H9 (cell line): ENCODE measurements at regions not wholly inside any gene's neighbourhood (a gene's known extent, or its start where the extent isn't known, plus 50 kb on each side); places are given as distances from the start of the nearest gene placed in this dataset.

Source experiments
- DNase-seq: peaks from one replicate; pipeline ENCODE4 v3.0.0-alpha.2; 2017
- H2AFZ ChIP-seq: one replicate; pipeline ENCODE4 v1.6.1; 2013; ENCODE audit warnings: mild to moderate bottlenecking, low read length, control low read depth, moderate library complexity
- H2AK5ac ChIP-seq: 2 replicates; pipeline ENCODE4 v1.6.1; 2013; ENCODE audit warnings: low read length, control low read depth, mixed read lengths; ENCODE audit not compliant: insufficient read length
- H2BK120ac ChIP-seq: one replicate; pipeline ENCODE4 v1.6.1; 2013; ENCODE audit warnings: low read depth, mild to moderate bottlenecking, low read length, control low read depth, inconsistent platforms; ENCODE audit not compliant: poor library complexity, severe bottlenecking
- H2BK12ac ChIP-seq: 2 replicates; pipeline ENCODE4 v1.6.1; 2013; ENCODE audit warnings: low read length, control low read depth, mixed read lengths, low read depth; ENCODE audit not compliant: insufficient read length
- H2BK15ac ChIP-seq: 2 replicates; pipeline ENCODE4 v1.6.1; 2013; ENCODE audit warnings: low read depth, low read length, control low read depth
- H2BK20ac ChIP-seq: one replicate; pipeline ENCODE4 v1.6.1; 2013; ENCODE audit warnings: low read depth, mild to moderate bottlenecking, low read length, control low read depth, inconsistent platforms; ENCODE audit not compliant: poor library complexity, severe bottlenecking
- H2BK5ac ChIP-seq: 2 replicates; pipeline ENCODE4 v1.6.1; 2013; ENCODE audit warnings: low read length, control low read depth, mixed read lengths; ENCODE audit not compliant: insufficient read length
- H3K14ac ChIP-seq: 2 replicates; pipeline ENCODE4 v1.6.1; 2013; ENCODE audit warnings: low read length, control low read depth; ENCODE audit not compliant: insufficient read depth
- H3K18ac ChIP-seq: 2 replicates; pipeline ENCODE4 v1.6.1; 2013; ENCODE audit warnings: low read depth, mild to moderate bottlenecking, mixed read lengths, low read length, control low read depth; ENCODE audit not compliant: insufficient read length
- H3K23ac ChIP-seq: 2 replicates; pipeline ENCODE4 v1.6.1; 2013; ENCODE audit warnings: low read length, control low read depth, mixed read lengths, low read depth; ENCODE audit not compliant: insufficient read length
- H3K23me2 ChIP-seq: 2 replicates; pipeline ENCODE4 v1.6.1; 2013; ENCODE audit warnings: low read depth, mild to moderate bottlenecking, mixed read lengths, low read length, control low read depth; ENCODE audit not compliant: insufficient read length, poor library complexity, severe bottlenecking
- H3K27ac ChIP-seq: 2 replicates; pipeline ENCODE4 v1.5.1; 2013; ENCODE audit warnings: low read length, control low read depth, mixed read lengths, low read depth; ENCODE audit not compliant: insufficient read length
- H3K27me3 ChIP-seq: 2 replicates; pipeline ENCODE4 v1.6.1; 2013; ENCODE audit warnings: low read length, control low read depth, inconsistent platforms; ENCODE audit not compliant: insufficient read depth
- H3K4ac ChIP-seq: 2 replicates; pipeline ENCODE4 v1.6.1; 2013; ENCODE audit warnings: low read depth, mild to moderate bottlenecking, control low read depth, inconsistent platforms, low read length, moderate library complexity
- H3K4me1 ChIP-seq: 2 replicates; pipeline ENCODE4 v1.6.1; 2013; ENCODE audit warnings: low read length, control low read depth, inconsistent platforms; ENCODE audit not compliant: insufficient read depth
- H3K4me2 ChIP-seq: 2 replicates; pipeline ENCODE4 v1.6.1; 2013; ENCODE audit warnings: low read length, control low read depth, mixed read lengths; ENCODE audit not compliant: insufficient read length, insufficient read depth
- H3K56ac ChIP-seq: 2 replicates; pipeline ENCODE4 v1.6.1; 2013; ENCODE audit warnings: low read depth, mild to moderate bottlenecking, mixed read lengths, low read length, control low read depth; ENCODE audit not compliant: insufficient read length
- H3K79me1 ChIP-seq: 2 replicates; pipeline ENCODE4 v1.6.1; 2013; ENCODE audit warnings: low read depth, mild to moderate bottlenecking, moderate library complexity, low read length, control low read depth, inconsistent platforms; ENCODE audit not compliant: insufficient read depth, poor library complexity, severe bottlenecking
- H3K79me2 ChIP-seq: 2 replicates; pipeline ENCODE4 v1.6.1; 2013; ENCODE audit warnings: low read length, control low read depth, inconsistent platforms; ENCODE audit not compliant: insufficient read depth
- H3K9ac ChIP-seq: 2 replicates; pipeline ENCODE4 v1.6.1; 2013; ENCODE audit warnings: low read length, control low read depth, mixed read lengths; ENCODE audit not compliant: insufficient read length; ENCODE audit errors: extremely low read depth
- H3K9me3 ChIP-seq: one replicate; pipeline ENCODE4 v1.6.1; 2013; ENCODE audit warnings: low read depth, low read length, inconsistent platforms; ENCODE audit not compliant: control insufficient read depth
- H3T11ph ChIP-seq: one replicate; pipeline ENCODE4 v1.6.1; 2013; ENCODE audit warnings: mild to moderate bottlenecking, low read length, control low read depth, inconsistent platforms
- H4K20me1 ChIP-seq: one replicate; pipeline ENCODE4 v1.6.1; 2013; ENCODE audit not compliant: control insufficient read depth, insufficient read length, insufficient read depth
- H4K5ac ChIP-seq: 2 replicates; pipeline ENCODE4 v1.6.1; 2013; ENCODE audit warnings: low read depth, mild to moderate bottlenecking, mixed read lengths, low read length, control low read depth; ENCODE audit not compliant: insufficient read length
- H4K8ac ChIP-seq: replicated peaks from 2 replicates; pipeline ENCODE4 v1.6.1; 2013; ENCODE audit warnings: low read length, control low read depth, mixed read lengths, low read depth; ENCODE audit not compliant: insufficient read length
- H4K91ac ChIP-seq: 2 replicates; pipeline ENCODE4 v1.6.1; 2013; ENCODE audit warnings: low read depth, mild to moderate bottlenecking, moderate library complexity, mixed read lengths, low read length, control low read depth; ENCODE audit not compliant: insufficient read length
- H3K27ac Mint-ChIP-seq, 3 experiments: 2 replicates in 2 of 3; 3 replicates in 1 of 3; pipeline ENCODE4 v1.8.0; 2020 to 2021; ENCODE audit warnings: mixed read lengths in 3 of 3, mild to moderate bottlenecking in 1 of 3, moderate library complexity in 1 of 3
- H3K27me3 Mint-ChIP-seq: 2 replicates; pipeline ENCODE4 v1.8.0; 2021; ENCODE audit warnings: low read depth, mild to moderate bottlenecking, moderate library complexity, mixed read lengths
- H3K36me3 Mint-ChIP-seq, 3 experiments: 2 replicates in 2 of 3; 3 replicates in 1 of 3; pipeline ENCODE4 v1.8.0; 2020 to 2021; ENCODE audit warnings: low read depth in 3 of 3, mixed read lengths in 3 of 3; ENCODE audit not compliant: insufficient read depth in 1 of 3
- H3K4me1 Mint-ChIP-seq, 2 experiments: 2 replicates each; pipeline ENCODE4 v1.8.0; 2020; ENCODE audit warnings: mixed read lengths in 2 of 2
- H3K4me3 Mint-ChIP-seq, 2 experiments: 2 replicates in 1 of 2; 3 replicates in 1 of 2; pipeline ENCODE4 v1.8.0; 2020 to 2021; ENCODE audit warnings: mild to moderate bottlenecking in 2 of 2, mixed read lengths in 2 of 2, moderate library complexity in 1 of 2
- H3K9me3 Mint-ChIP-seq, 2 experiments: 2 replicates in 1 of 2; 3 replicates in 1 of 2; pipeline ENCODE4 v1.8.0; 2020; ENCODE audit warnings: mild to moderate bottlenecking in 2 of 2, mixed read lengths in 2 of 2, moderate library complexity in 1 of 2
- WGBS: extraction: QIAGEN DNeasy Blood & Tissue Kit; methylation state at CpG from one replicate; pipeline ENCODE4 v1.1.7; 2013; ENCODE audit warnings: missing lambda C conversion rate, low lambda C conversion rate, mixed read lengths; ENCODE audit not compliant: insufficient read length; ENCODE audit errors: extremely low coverage; 5-methylcytosine and 5-hydroxymethylcytosine counted together
- TF ChIP-seq, protein P1 (sequence below): fragments of 200-600 bp; sonication (generic); conservative IDR thresholded peaks from 3 replicates; pipeline ENCODE4 v1.8.0; 2021; ENCODE audit warnings: antibody characterized with exemption, mild to moderate bottlenecking

DNA sequence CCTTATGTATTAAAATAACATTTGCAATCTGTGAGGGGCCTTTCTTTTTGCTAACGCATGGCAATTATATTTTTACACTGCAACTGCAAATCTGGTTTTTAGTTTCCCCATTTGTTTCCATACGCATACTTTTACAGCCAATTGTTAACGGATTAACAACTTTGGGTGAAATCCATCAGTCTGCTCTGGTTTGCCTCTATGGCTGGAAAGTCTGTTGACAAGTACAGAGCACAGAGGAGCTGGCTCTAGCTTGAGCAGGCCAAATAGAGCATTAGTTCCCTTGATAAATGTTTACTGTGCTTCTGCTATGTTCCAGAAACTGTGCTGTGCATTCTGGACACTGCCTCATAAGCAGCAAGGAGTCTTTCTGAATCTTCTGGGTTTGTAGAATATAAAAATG is 400.4 kb upstream of the KIF2A start:
- no peak overlapping the region for H2BK120ac ChIP-seq
- H3K79me2 ChIP-seq: no peaks in the 10 kb centered on the region
- H3K27me3 Mint-ChIP-seq: no peaks in the 10 kb centered on the region
- no peak overlapping the region for H3K4me3 Mint-ChIP-seq
- H2BK5ac ChIP-seq: no peak overlapping the region
- no peak overlapping the region for H3K56ac ChIP-seq
- H3K4me2 ChIP-seq: no peak overlapping the region
- H3K27ac Mint-ChIP-seq: no peak overlapping the region
- H3K4ac ChIP-seq: no peak overlapping the region
- no peak overlapping the region for H3T11ph ChIP-seq
- H3K27ac ChIP-seq: no peak overlapping the region
- no peak overlapping the region for H4K91ac ChIP-seq
- H4K5ac ChIP-seq: no peak overlapping the region
- no peaks in the 10 kb centered on the region for H3K9me3 ChIP-seq
- H2AFZ ChIP-seq: no peak overlapping the region
- no CpG with 5 or more reads among the region's 3 CpGs for WGBS
- no peak overlapping the region for H3K14ac ChIP-seq
- H3K36me3 Mint-ChIP-seq: no peaks in the 10 kb centered on the region
- no peaks in the 10 kb centered on the region for H3K27me3 ChIP-seq
- H3K4me1 Mint-ChIP-seq: peaks cover 3 to 6% of the 10 kb centered on the region in 2 experiments; a peak in 2 of 4 replicates
- no peak overlapping the region for H3K23ac ChIP-seq
- DNase-seq: no peak
- no peaks in the 10 kb centered on the region for H3K79me1 ChIP-seq
- H2AK5ac ChIP-seq: no peak overlapping the region
- no peaks in the 10 kb centered on the region for H3K23me2 ChIP-seq
- H3K9ac ChIP-seq: no peak overlapping the region
- no peak overlapping the region for H3K18ac ChIP-seq
- H4K8ac ChIP-seq: no peak overlapping the region
- no peak overlapping the region for H2BK12ac ChIP-seq
- H3K9me3 Mint-ChIP-seq: no peaks in the 10 kb centered on the region
- TF ChIP-seq, protein P1, sequence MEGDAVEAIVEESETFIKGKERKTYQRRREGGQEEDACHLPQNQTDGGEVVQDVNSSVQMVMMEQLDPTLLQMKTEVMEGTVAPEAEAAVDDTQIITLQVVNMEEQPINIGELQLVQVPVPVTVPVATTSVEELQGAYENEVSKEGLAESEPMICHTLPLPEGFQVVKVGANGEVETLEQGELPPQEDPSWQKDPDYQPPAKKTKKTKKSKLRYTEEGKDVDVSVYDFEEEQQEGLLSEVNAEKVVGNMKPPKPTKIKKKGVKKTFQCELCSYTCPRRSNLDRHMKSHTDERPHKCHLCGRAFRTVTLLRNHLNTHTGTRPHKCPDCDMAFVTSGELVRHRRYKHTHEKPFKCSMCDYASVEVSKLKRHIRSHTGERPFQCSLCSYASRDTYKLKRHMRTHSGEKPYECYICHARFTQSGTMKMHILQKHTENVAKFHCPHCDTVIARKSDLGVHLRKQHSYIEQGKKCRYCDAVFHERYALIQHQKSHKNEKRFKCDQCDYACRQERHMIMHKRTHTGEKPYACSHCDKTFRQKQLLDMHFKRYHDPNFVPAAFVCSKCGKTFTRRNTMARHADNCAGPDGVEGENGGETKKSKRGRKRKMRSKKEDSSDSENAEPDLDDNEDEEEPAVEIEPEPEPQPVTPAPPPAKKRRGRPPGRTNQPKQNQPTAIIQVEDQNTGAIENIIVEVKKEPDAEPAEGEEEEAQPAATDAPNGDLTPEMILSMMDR: no peak
- H2BK20ac ChIP-seq: no peak overlapping the region
- H3K4me1 ChIP-seq: no peaks in the 10 kb centered on the region; the same call in 1 of the 2 replicates
- no peaks in the 10 kb centered on the region for H4K20me1 ChIP-seq
- H2BK15ac ChIP-seq: no peak overlapping the region
